NCI-H526 (cell line): ENCODE measurements at regions not wholly inside any gene's neighbourhood (a gene's known extent, or its start where the extent isn't known, plus 50 kb on each side); places are given as distances from the start of the nearest gene placed in this dataset.
"Not testable (repeated sequence)": the region's sequence is repeated elsewhere in the genome, so short reads cannot be mapped to it uniquely, and the experiment has no call there.

Experiments
- DNase-seq, 2 experiments: peaks; one replicate each; lab custom pipeline; 2025; lab: John Stamatoyannopoulos, UW

- no peak for DNase-seq
Observed at GRCh38 chr17:33564146-33564545, 271.1 kb upstream of the ASIC2 start.

GRCh38 chr17:33567223-33567622 is 274.1 kb upstream of the ASIC2 start:
- DNase-seq: no peak

- DNase-seq: no peak
Observed at GRCh38 chr17:33572615-33573014, 279.5 kb upstream of the ASIC2 start.

- no peak for DNase-seq
Observed at GRCh38 chr17:33574942-33575445, 281.9 kb upstream of the ASIC2 start.

- not testable (repeated sequence) for DNase-seq
Observed at GRCh38 chr17:33579740-33580139, 286.6 kb upstream of the ASIC2 start.

GRCh38 chr17:33580215-33580614 is 287.1 kb upstream of the ASIC2 start:
- peak in 1 of 2 experiments; percentile 11 for DNase-seq

- no peak for DNase-seq
Observed at GRCh38 chr17:33582661-33583060, 289.6 kb upstream of the ASIC2 start.

GRCh38 chr17:33583518-33584417 is 290.7 kb upstream of the ASIC2 start:
- no peak for DNase-seq

- DNase-seq: no peak
Observed at GRCh38 chr17:33593991-33594390, 300.9 kb upstream of the ASIC2 start.

- no peak for DNase-seq
Observed at GRCh38 chr17:33595828-33596227, 302.7 kb upstream of the ASIC2 start.

GRCh38 chr17:33596899-33597298 is 303.8 kb upstream of the ASIC2 start:
- DNase-seq: no peak

GRCh38 chr17:33598797-33599196 is 305.7 kb upstream of the ASIC2 start:
- DNase-seq: no peak

GRCh38 chr17:33602981-33603380 is 309.9 kb upstream of the ASIC2 start:
- no peak for DNase-seq

- no peak for DNase-seq
Observed at GRCh38 chr17:33603789-33604188, 310.7 kb upstream of the ASIC2 start.

- no peak for DNase-seq
Observed at GRCh38 chr17:33611532-33611931, 318.4 kb upstream of the ASIC2 start.

- no peak for DNase-seq
Observed at GRCh38 chr17:33615861-33616260, 322.8 kb upstream of the ASIC2 start.

GRCh38 chr17:33623841-33624240 is 330.7 kb upstream of the ASIC2 start:
- DNase-seq: no peak

- no peak for DNase-seq
Observed at GRCh38 chr17:33628500-33629346, 335.6 kb upstream of the ASIC2 start.

GRCh38 chr17:33633446-33633845 is 340.4 kb upstream of the ASIC2 start:
- no peak for DNase-seq

GRCh38 chr17:33637534-33637933 is 344.4 kb upstream of the ASIC2 start:
- no peak for DNase-seq

GRCh38 chr17:33639103-33639880 is 346.2 kb upstream of the ASIC2 start:
- DNase-seq: no peak

- no peak for DNase-seq
Observed at GRCh38 chr17:33640629-33641028, 347.5 kb upstream of the ASIC2 start.
